CD8-positive, alpha-beta memory T cell (primary cell): ENCODE measurements at regions not wholly inside any gene's neighbourhood (a gene's known extent, or its start where the extent isn't known, plus 50 kb on each side); places are given as distances from the start of the nearest gene placed in this dataset.

Experiments used
- CTCF ChIA-PET: fragments of 350-600 bp; sonication (Branson Sonifier 250); formaldehyde crosslinking; loops from one replicate; lab custom pipeline; 2021; ENCODE audit warnings: antibody characterized with exemption; lab: Charles Lee
- POLR2A ChIA-PET: fragments of 350-600 bp; sonication (Branson Sonifier 250); formaldehyde crosslinking; loops from one replicate; lab custom pipeline; 2021; ENCODE audit warnings: antibody characterized with exemption; lab: Charles Lee
- DNase-seq, 5 donors: peaks; one replicate each; pipeline versions ENCODE4 v3.0.0 to v3.0.0-alpha.2; 2020 to 2022; ENCODE audit warnings: mixed read lengths in 1 of 5
- H3K27ac ChIP-seq: one replicate; pipeline ENCODE4 v1.7.0; 2013; ENCODE audit warnings: low read depth, mild to moderate bottlenecking, low read length, moderate library complexity
- H3K27me3 ChIP-seq: 2 replicates; pipeline ENCODE4 v1.7.0; 2013; ENCODE audit warnings: low read length, mild to moderate bottlenecking; ENCODE audit not compliant: insufficient read depth, poor library complexity, severe bottlenecking
- H3K36me3 ChIP-seq: 2 replicates; pipeline ENCODE4 v1.7.0; 2013; ENCODE audit warnings: mild to moderate bottlenecking, low read length, moderate library complexity; ENCODE audit not compliant: insufficient read depth
- H3K4me1 ChIP-seq: 2 replicates; pipeline ENCODE4 v1.7.0; 2013; ENCODE audit warnings: mild to moderate bottlenecking, low read length, moderate library complexity; ENCODE audit not compliant: insufficient read depth
- H3K4me3 ChIP-seq: 2 replicates; pipeline ENCODE4 v1.7.0; 2013; ENCODE audit warnings: mild to moderate bottlenecking, low read length
- H3K9me3 ChIP-seq: 2 replicates; pipeline ENCODE4 v1.7.0; 2013; ENCODE audit warnings: mild to moderate bottlenecking, low read length
- H3K27ac Mint-ChIP-seq, 8 donors: one replicate each; pipeline ENCODE4 v1.8.0; 2020 to 2021; ENCODE audit warnings: mixed read lengths in 8 of 8, mild to moderate bottlenecking in 6 of 8, inconsistent platforms in 3 of 8, moderate library complexity in 3 of 8
- H3K27me3 Mint-ChIP-seq, 2 donors: one replicate each; pipeline ENCODE4 v1.8.0; 2020 to 2021; ENCODE audit warnings: mixed read lengths in 2 of 2, mild to moderate bottlenecking in 1 of 2, moderate library complexity in 1 of 2
- H3K36me3 Mint-ChIP-seq, 3 donors: one replicate each; pipeline ENCODE4 v1.8.0; 2020 to 2021; ENCODE audit warnings: mixed read lengths in 3 of 3, inconsistent platforms in 1 of 3, mild to moderate bottlenecking in 1 of 3
- H3K4me1 Mint-ChIP-seq, 3 donors: one replicate each; pipeline ENCODE4 v1.8.0; 2020 to 2021; ENCODE audit warnings: mixed read lengths in 3 of 3, inconsistent platforms in 1 of 3, mild to moderate bottlenecking in 1 of 3
- H3K4me3 Mint-ChIP-seq, 7 donors: one replicate each; pipeline ENCODE4 v1.8.0; 2020 to 2021; ENCODE audit warnings: mixed read lengths in 7 of 7, mild to moderate bottlenecking in 6 of 7, moderate library complexity in 4 of 7, inconsistent platforms in 2 of 7
- H3K9me3 Mint-ChIP-seq, 5 donors: one replicate each; pipeline ENCODE4 v1.8.0; 2020 to 2022; ENCODE audit warnings: mixed read lengths in 5 of 5, mild to moderate bottlenecking in 3 of 5, moderate library complexity in 2 of 5, inconsistent platforms in 1 of 5

GRCh38 chr6:74280130-74280692, 584.2 kb downstream of the CD109 start:
- no peaks in the 10 kb centered on the region for H3K9me3 ChIP-seq
- H3K9me3 Mint-ChIP-seq = peaks cover 4 to 11% (median 5%) of the 10 kb centered on the region in 5 donors
- no peaks in the 10 kb centered on the region for H3K36me3 Mint-ChIP-seq
- H3K27me3 Mint-ChIP-seq = no peaks in the 10 kb centered on the region
- H3K36me3 ChIP-seq = no peaks in the 10 kb centered on the region
- no peaks in the 10 kb centered on the region for H3K4me1 Mint-ChIP-seq
- no peaks in the 10 kb centered on the region for H3K27me3 ChIP-seq
- ChIA-PET POLR2A (no interaction called here), CTCF (no interaction called here)
- DNase-seq = no peak
- no peak overlapping the region for H3K27ac ChIP-seq
- H3K4me1 ChIP-seq = no peaks in the 10 kb centered on the region
- no peak overlapping the region for H3K4me3 ChIP-seq
- no peak overlapping the region for H3K27ac Mint-ChIP-seq
- peak overlapping the region in 1 of 7 donors; percentile 3 for H3K4me3 Mint-ChIP-seq

GRCh38 chr6:74277777-74278186, 581.8 kb downstream of the CD109 start:
- no peaks in the 10 kb centered on the region for H3K36me3 Mint-ChIP-seq
- no peak overlapping the region for H3K4me3 Mint-ChIP-seq
- no peak overlapping the region for H3K27ac Mint-ChIP-seq
- H3K4me1 ChIP-seq = no peaks in the 10 kb centered on the region
- H3K27ac ChIP-seq = no peak overlapping the region
- no peaks in the 10 kb centered on the region for H3K4me1 Mint-ChIP-seq
- DNase-seq = no peak
- POLR2A ChIA-PET = no interaction called here
- no peaks in the 10 kb centered on the region for H3K27me3 Mint-ChIP-seq
- CTCF ChIA-PET = no interaction called here
- H3K9me3 ChIP-seq = no peaks in the 10 kb centered on the region
- no peaks in the 10 kb centered on the region for H3K36me3 ChIP-seq
- peaks cover 5 to 11% (median 9%) of the 10 kb centered on the region in 5 donors for H3K9me3 Mint-ChIP-seq
- no peak overlapping the region for H3K4me3 ChIP-seq
- no peaks in the 10 kb centered on the region for H3K27me3 ChIP-seq

GRCh38 chr6:74273541-74273940, 577.5 kb downstream of the CD109 start:
- peaks cover 0 to 1% of the 10 kb centered on the region in 2 donors for H3K27me3 Mint-ChIP-seq
- no peaks in the 10 kb centered on the region for H3K4me1 Mint-ChIP-seq
- H3K9me3 ChIP-seq = no peaks in the 10 kb centered on the region
- no peaks in the 10 kb centered on the region for H3K27me3 ChIP-seq
- POLR2A ChIA-PET = no interaction called here
- peaks cover 0 to 7% (median 0%) of the 10 kb centered on the region in 5 donors for H3K9me3 Mint-ChIP-seq
- no peak overlapping the region for H3K4me3 Mint-ChIP-seq
- no peaks in the 10 kb centered on the region for H3K4me1 ChIP-seq
- DNase-seq = no peak
- no peaks in the 10 kb centered on the region for H3K36me3 Mint-ChIP-seq
- H3K27ac Mint-ChIP-seq = no peak overlapping the region
- CTCF ChIA-PET = no interaction called here
- H3K36me3 ChIP-seq = no peaks in the 10 kb centered on the region
- H3K27ac ChIP-seq = no peak overlapping the region
- H3K4me3 ChIP-seq = no peak overlapping the region

GRCh38 chr6:74269600-74269858, 573.5 kb downstream of the CD109 start:
- no peaks in the 10 kb centered on the region for H3K36me3 Mint-ChIP-seq
- H3K27me3 ChIP-seq = no peaks in the 10 kb centered on the region
- no peaks in the 10 kb centered on the region for H3K9me3 ChIP-seq
- no peaks in the 10 kb centered on the region for H3K36me3 ChIP-seq
- H3K27ac Mint-ChIP-seq = no peak overlapping the region
- peaks cover 0 to 7% (median 0%) of the 10 kb centered on the region in 5 donors for H3K9me3 Mint-ChIP-seq
- H3K4me1 ChIP-seq = no peaks in the 10 kb centered on the region
- no peak overlapping the region for H3K27ac ChIP-seq
- no peaks in the 10 kb centered on the region for H3K4me1 Mint-ChIP-seq
- POLR2A ChIA-PET = no interaction called here
- CTCF ChIA-PET = no interaction called here
- H3K4me3 Mint-ChIP-seq = no peak overlapping the region
- peaks cover 0 to 1% of the 10 kb centered on the region in 2 donors for H3K27me3 Mint-ChIP-seq
- DNase-seq = no peak
- H3K4me3 ChIP-seq = no peak overlapping the region

GRCh38 chr6:74268815-74269599, 573.0 kb downstream of the CD109 start:
- no peak for DNase-seq
- ChIA-PET POLR2A (no interaction called here), CTCF (no interaction called here)
- no peaks in the 10 kb centered on the region for H3K4me1 Mint-ChIP-seq
- H3K27ac Mint-ChIP-seq = no peak overlapping the region
- peaks cover 0 to 1% of the 10 kb centered on the region in 2 donors for H3K27me3 Mint-ChIP-seq
- Histone ChIP-seq H3K36me3 (no peaks in the 10 kb centered on the region), H3K4me1 (no peaks in the 10 kb centered on the region), H3K27me3 (no peaks in the 10 kb centered on the region), H3K9me3 (no peaks in the 10 kb centered on the region), H3K27ac (no peak overlapping the region), H3K4me3 (no peak overlapping the region)
- H3K4me3 Mint-ChIP-seq = no peak overlapping the region
- no peaks in the 10 kb centered on the region for H3K36me3 Mint-ChIP-seq
- peaks cover 0 to 3% (median 0%) of the 10 kb centered on the region in 5 donors for H3K9me3 Mint-ChIP-seq

GRCh38 chr6:74259981-74260380, 564.0 kb downstream of the CD109 start:
- Mint-ChIP-seq H3K4me1 (no peaks in the 10 kb centered on the region), H3K9me3 (peaks cover 0 to 5% (median 2%) of the 10 kb centered on the region in 5 donors), H3K36me3 (no peaks in the 10 kb centered on the region), H3K27ac (no peak overlapping the region), H3K27me3 (no peaks in the 10 kb centered on the region), H3K4me3 (no peak overlapping the region)
- no peaks in the 10 kb centered on the region for H3K36me3 ChIP-seq
- H3K4me3 ChIP-seq = no peak overlapping the region
- no peak overlapping the region for H3K27ac ChIP-seq
- CTCF ChIA-PET = no interaction called here
- DNase-seq = no peak
- no peaks in the 10 kb centered on the region for H3K9me3 ChIP-seq
- H3K4me1 ChIP-seq = no peaks in the 10 kb centered on the region
- H3K27me3 ChIP-seq = no peaks in the 10 kb centered on the region
- POLR2A ChIA-PET = no interaction called here

- Histone ChIP-seq H3K27ac (no peak overlapping the region), H3K27me3 (no peaks in the 10 kb centered on the region), H3K9me3 (no peaks in the 10 kb centered on the region), H3K4me3 (no peak overlapping the region), H3K4me1 (no peaks in the 10 kb centered on the region), H3K36me3 (no peaks in the 10 kb centered on the region)
- Mint-ChIP-seq H3K27me3 (no peaks in the 10 kb centered on the region), H3K36me3 (no peaks in the 10 kb centered on the region), H3K4me3 (no peak overlapping the region), H3K4me1 (no peaks in the 10 kb centered on the region), H3K9me3 (peaks cover 0 to 8% (median 3%) of the 10 kb centered on the region in 5 donors), H3K27ac (no peak overlapping the region)
- POLR2A ChIA-PET = no interaction called here
- CTCF ChIA-PET = no interaction called here
- no peak for DNase-seq
Observed at GRCh38 chr6:74256781-74257180, 560.8 kb downstream of the CD109 start.

GRCh38 chr6:74256381-74256780, 560.4 kb downstream of the CD109 start:
- Mint-ChIP-seq H3K27me3 (no peaks in the 10 kb centered on the region), H3K9me3 (peaks cover 0 to 8% (median 4%) of the 10 kb centered on the region in 5 donors), H3K4me3 (no peak overlapping the region), H3K36me3 (no peaks in the 10 kb centered on the region), H3K4me1 (no peaks in the 10 kb centered on the region), H3K27ac (no peak overlapping the region)
- Histone ChIP-seq H3K36me3 (no peaks in the 10 kb centered on the region), H3K27ac (no peak overlapping the region), H3K4me3 (no peak overlapping the region), H3K27me3 (no peaks in the 10 kb centered on the region), H3K9me3 (no peaks in the 10 kb centered on the region), H3K4me1 (no peaks in the 10 kb centered on the region)
- no peak for DNase-seq
- ChIA-PET CTCF (no interaction called here), POLR2A (no interaction called here)
